22Rv1 (cell line): ENCODE measurements at regions not wholly inside any gene's neighbourhood (a gene's known extent, or its start where the extent isn't known, plus 50 kb on each side); places are given as distances from the start of the nearest gene placed in this dataset.

Experiments
- CTCF ChIP-seq: fragments of 450-650 bp; IDR thresholded peaks from 2 replicates; pipeline ENCODE4 v1.5.1; 2017; ENCODE audit warnings: mild to moderate bottlenecking
- ZFX ChIP-seq: fragments of 450-650 bp; IDR thresholded peaks from 2 replicates; pipeline ENCODE4 v1.6.1; 2017; ENCODE audit warnings: antibody characterized with exemption, borderline replicate concordance

- TF ChIP-seq CTCF = no peak
- TF ChIP-seq ZFX = no peak
These were observed 310.5 kb downstream of the DMAC1 start for GRCh38 chr9:7489036-7489435.
